ENCODE measurements at regions not wholly inside any gene's neighbourhood (a gene's known extent, or its start where the extent isn't known, plus 50 kb on each side); places are given as distances from the start of the nearest gene placed in this dataset.

DNA sequence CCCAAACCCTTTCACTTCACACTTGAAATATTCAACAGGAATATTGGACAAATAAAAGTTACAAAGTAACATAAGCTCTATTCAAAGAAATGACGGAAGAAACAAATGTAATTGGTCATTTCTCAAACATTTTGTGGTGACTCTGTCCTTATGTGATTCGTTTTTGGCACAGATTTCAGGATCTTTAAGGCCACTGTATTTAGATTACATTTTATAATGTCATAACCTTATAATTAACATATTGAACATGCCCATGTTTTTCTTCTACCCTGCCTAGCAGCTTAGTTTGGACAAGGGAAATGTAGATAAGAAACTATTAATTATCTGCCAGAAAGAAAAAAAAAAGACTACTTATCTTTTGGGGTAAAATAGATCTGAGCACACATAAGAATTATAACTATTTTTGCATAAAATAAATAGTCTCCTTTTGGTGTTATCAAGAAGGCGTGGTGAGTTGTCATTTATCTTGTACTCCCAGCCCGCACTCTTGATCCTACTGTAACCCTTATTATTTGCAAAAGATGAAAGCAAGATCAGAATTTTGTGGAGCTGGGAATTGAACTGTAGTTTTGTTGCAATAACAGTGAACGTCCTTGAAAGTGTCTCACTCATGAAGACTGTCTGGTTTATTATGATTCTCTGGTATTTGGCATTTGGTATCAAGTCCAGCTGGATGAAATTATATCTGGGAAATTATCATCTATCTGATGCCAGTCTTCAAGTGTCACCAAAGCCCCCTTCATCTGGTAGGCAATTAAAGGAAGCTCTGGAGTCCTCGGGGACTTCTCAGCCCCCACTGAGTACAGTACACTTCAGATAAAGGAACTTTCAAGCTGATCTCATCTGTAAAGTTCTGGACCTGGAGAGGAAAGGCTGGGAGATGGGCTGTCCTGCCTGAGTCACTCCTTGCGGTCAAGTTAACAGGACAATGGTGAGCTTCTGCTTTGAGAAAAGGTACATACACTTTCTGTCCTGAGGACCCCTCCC lies 175.7 kb upstream of the INHBA start:
- TF ChIP-seq, protein P1, sequence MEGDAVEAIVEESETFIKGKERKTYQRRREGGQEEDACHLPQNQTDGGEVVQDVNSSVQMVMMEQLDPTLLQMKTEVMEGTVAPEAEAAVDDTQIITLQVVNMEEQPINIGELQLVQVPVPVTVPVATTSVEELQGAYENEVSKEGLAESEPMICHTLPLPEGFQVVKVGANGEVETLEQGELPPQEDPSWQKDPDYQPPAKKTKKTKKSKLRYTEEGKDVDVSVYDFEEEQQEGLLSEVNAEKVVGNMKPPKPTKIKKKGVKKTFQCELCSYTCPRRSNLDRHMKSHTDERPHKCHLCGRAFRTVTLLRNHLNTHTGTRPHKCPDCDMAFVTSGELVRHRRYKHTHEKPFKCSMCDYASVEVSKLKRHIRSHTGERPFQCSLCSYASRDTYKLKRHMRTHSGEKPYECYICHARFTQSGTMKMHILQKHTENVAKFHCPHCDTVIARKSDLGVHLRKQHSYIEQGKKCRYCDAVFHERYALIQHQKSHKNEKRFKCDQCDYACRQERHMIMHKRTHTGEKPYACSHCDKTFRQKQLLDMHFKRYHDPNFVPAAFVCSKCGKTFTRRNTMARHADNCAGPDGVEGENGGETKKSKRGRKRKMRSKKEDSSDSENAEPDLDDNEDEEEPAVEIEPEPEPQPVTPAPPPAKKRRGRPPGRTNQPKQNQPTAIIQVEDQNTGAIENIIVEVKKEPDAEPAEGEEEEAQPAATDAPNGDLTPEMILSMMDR (IDR thresholded peaks at IDR 0.05; ENCODE audit: unreplicated experiment): no peak
- Mint-ChIP-seq H3K4me1 (ENCODE audit: unreplicated experiment) (peaks cover 3% of the 10 kb centered on the region), H3K27ac (ENCODE audit: unreplicated experiment) (no peak overlapping the region), H3K4me3 (ENCODE audit: unreplicated experiment) (no peak overlapping the region), H3K9me3 (ENCODE audit: unreplicated experiment) (no peaks in the 10 kb centered on the region), H3K27me3 (ENCODE audit: unreplicated experiment) (peaks cover 2% of the 10 kb centered on the region), H3K36me3 (ENCODE audit: low read depth, unreplicated experiment) (peaks cover 6% of the 10 kb centered on the region)
- no peak for DNase-seq (ENCODE audit: low spot score)

DNA sequence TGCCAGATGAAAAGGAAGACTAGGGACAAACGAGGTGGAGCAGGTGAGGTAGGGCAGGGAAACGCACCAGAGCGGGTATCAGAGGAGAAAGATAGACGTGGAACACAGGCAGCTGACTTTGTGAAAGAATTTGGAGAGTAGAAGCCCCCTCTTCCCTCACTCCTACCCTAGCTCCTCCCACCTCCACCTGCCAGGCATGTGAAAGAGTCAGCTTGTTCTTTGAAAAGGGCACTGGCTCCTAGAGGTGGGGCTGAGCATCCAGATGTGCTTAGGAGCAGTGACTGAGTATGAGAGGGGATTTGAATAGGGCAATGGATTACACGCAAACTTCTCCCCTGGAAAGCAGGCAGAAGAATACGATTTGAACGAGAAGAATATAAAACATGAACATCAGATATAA lies 174.2 kb upstream of the INHBA start:
- Mint-ChIP-seq H3K27me3 (ENCODE audit: unreplicated experiment) (peaks cover 2% of the 10 kb centered on the region), H3K4me3 (ENCODE audit: unreplicated experiment) (no peak overlapping the region), H3K27ac (ENCODE audit: unreplicated experiment) (no peak overlapping the region)

DNA sequence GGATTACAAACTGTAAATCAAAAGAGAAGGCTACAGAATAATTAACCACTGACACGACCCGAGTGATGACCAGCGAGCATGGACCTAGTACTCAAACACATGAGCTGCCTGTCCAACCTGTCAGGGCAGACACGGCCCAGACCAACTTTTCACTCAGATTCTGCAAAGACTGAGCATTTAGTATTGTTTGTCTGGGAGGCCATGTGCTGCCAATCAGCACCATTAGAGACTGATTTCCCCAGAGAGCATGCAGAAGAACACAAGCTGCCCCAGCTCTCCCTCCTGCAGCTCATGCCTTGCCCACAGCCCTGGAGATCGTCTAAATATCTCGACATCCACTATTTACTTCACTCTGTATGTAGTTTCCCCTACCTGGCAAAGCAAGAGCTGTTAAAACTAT lies 172.6 kb upstream of the INHBA start:
- TF ChIP-seq, protein P1 (IDR thresholded peaks at IDR 0.05; ENCODE audit: unreplicated experiment): no peak
- H3K36me3 Mint-ChIP-seq (ENCODE audit: low read depth, unreplicated experiment): peaks cover 6% of the 10 kb centered on the region
- H3K4me1 Mint-ChIP-seq (ENCODE audit: unreplicated experiment): peaks cover 3% of the 10 kb centered on the region
- H3K27ac Mint-ChIP-seq (ENCODE audit: unreplicated experiment): no peak overlapping the region
- H3K4me3 Mint-ChIP-seq (ENCODE audit: unreplicated experiment): no peak overlapping the region
- H3K9me3 Mint-ChIP-seq (ENCODE audit: unreplicated experiment): no peaks in the 10 kb centered on the region
- no peak for DNase-seq (ENCODE audit: low spot score)
- peaks cover 2% of the 10 kb centered on the region for H3K27me3 Mint-ChIP-seq (ENCODE audit: unreplicated experiment)

More for the DNA sequence above, 174.2 kb upstream of the INHBA start:
- no peak for DNase-seq (ENCODE audit: low spot score)
- TF ChIP-seq, protein P1 (IDR thresholded peaks at IDR 0.05; ENCODE audit: unreplicated experiment): no peak
- Mint-ChIP-seq H3K9me3 (ENCODE audit: unreplicated experiment) (no peaks in the 10 kb centered on the region), H3K36me3 (ENCODE audit: low read depth, unreplicated experiment) (peaks cover 6% of the 10 kb centered on the region), H3K4me1 (ENCODE audit: unreplicated experiment) (peaks cover 3% of the 10 kb centered on the region)

DNA sequence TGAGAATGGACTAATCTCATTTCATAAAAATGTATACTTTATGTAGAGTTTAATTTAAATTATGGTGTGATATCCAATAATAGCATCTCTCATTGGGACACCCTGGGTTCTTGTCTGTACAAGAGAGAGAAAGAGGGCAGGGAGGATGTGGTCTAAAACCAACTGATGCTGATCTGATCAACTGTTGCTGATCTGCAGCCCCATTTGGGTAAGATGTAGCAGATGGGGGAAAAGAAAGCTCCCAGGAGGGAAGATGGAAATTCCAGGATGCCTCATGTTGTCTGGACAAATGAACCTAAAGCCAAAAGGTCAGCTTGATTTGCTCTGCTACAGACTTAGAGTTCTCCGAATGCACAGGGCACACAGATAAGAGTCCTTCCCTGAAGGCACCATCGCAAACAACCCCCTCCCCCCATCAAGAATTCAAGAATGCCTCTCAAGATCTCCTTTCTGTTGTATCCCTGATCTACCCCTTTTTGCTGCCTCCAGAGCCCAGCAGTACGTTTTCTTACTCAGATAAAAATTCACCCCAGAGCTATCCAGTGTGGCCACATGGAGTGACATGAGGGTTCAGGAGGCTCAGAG lies 171.4 kb upstream of the INHBA start:
- TF ChIP-seq, protein P1 (IDR thresholded peaks at IDR 0.05; ENCODE audit: unreplicated experiment): no peak
- H3K4me3 Mint-ChIP-seq (ENCODE audit: unreplicated experiment): no peak overlapping the region
- no peak for DNase-seq (ENCODE audit: low spot score)
- H3K9me3 Mint-ChIP-seq (ENCODE audit: unreplicated experiment): no peaks in the 10 kb centered on the region
- H3K4me1 Mint-ChIP-seq (ENCODE audit: unreplicated experiment): peaks cover 3% of the 10 kb centered on the region
- H3K36me3 Mint-ChIP-seq (ENCODE audit: low read depth, unreplicated experiment): peaks cover 6% of the 10 kb centered on the region
- H3K27me3 Mint-ChIP-seq (ENCODE audit: unreplicated experiment): peaks cover 2% of the 10 kb centered on the region
- H3K27ac Mint-ChIP-seq (ENCODE audit: unreplicated experiment): no peak overlapping the region

DNA sequence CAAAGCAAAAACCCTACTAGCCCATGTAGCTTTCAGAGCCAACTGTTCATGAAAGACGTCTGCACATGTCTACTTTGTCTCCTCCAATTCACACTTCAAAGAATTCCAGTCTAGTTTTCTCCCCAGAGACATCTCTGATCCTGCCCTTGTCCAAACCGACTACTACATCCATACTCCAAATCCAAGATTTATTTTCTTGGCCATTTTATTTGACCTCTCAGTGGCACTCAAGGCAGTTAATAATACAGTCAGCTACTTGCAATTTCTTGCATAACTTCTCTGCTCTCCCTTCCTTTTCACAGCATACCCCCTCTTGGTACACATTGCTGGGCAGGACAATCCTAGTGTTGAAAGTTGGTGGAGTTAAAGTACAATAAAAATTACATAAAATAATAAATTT lies 170.9 kb upstream of the INHBA start:
- peaks cover 6% of the 10 kb centered on the region for H3K36me3 Mint-ChIP-seq (ENCODE audit: low read depth, unreplicated experiment)
- peaks cover 2% of the 10 kb centered on the region for H3K27me3 Mint-ChIP-seq (ENCODE audit: unreplicated experiment)
- H3K4me1 Mint-ChIP-seq (ENCODE audit: unreplicated experiment): peaks cover 6% of the 10 kb centered on the region
- DNase-seq (ENCODE audit: low spot score): no peak
- H3K27ac Mint-ChIP-seq (ENCODE audit: unreplicated experiment): no peak overlapping the region
- TF ChIP-seq, protein P1 (IDR thresholded peaks at IDR 0.05; ENCODE audit: unreplicated experiment): no peak
- H3K4me3 Mint-ChIP-seq (ENCODE audit: unreplicated experiment): no peak overlapping the region
- no peaks in the 10 kb centered on the region for H3K9me3 Mint-ChIP-seq (ENCODE audit: unreplicated experiment)

Measured in endothelial cell (in vitro differentiated cells).